IMR-90 (cell line): ENCODE measurements at regions not wholly inside any gene's neighbourhood (a gene's known extent, or its start where the extent isn't known, plus 50 kb on each side); places are given as distances from the start of the nearest gene placed in this dataset.

Source experiments
- ATAC-seq: fragments of 200-7000 bp; cut with Tn5 transposase; 2 replicates; pipeline ENCODE4 v1.9.1; 2020; ENCODE audit warnings: low read depth, mild to moderate bottlenecking, moderate library complexity
- BruUV-seq: library from RNA; stranded (reverse); fragments of 400-500 nt; replicated peaks from 2 replicates; lab custom pipeline; 2021; lab: Mats Ljungman, UMichigan
- CTCF ChIA-PET: fragments of 300-600 bp; formaldehyde crosslinking; extraction: SDS; loops from one replicate; lab custom pipeline; 2021; ENCODE audit warnings: antibody characterized with exemption; lab: Yijun Ruan, JAX
- POLR2A ChIA-PET: fragments of 300-600 bp; sonication (Branson Sonifier 250); formaldehyde crosslinking; loops from one replicate; lab custom pipeline; 2022; ENCODE audit warnings: antibody characterized with exemption; ENCODE audit not compliant: unreplicated experiment; lab: Charles Lee
- DNase-seq: peaks from one replicate; pipeline ENCODE4 v3.0.0; 2013
- H2AFZ ChIP-seq: replicated peaks from 2 replicates; pipeline ENCODE3; 2013; ENCODE audit warnings: low read length, mild to moderate bottlenecking; ENCODE audit not compliant: poor library complexity
- H2AK5ac ChIP-seq: 2 replicates; pipeline ENCODE4 v1.6.1; 2013; ENCODE audit warnings: low read depth, low read length, inconsistent platforms
- H2AK9ac ChIP-seq: replicated peaks from 2 replicates; pipeline ENCODE3; 2013; ENCODE audit warnings: mild to moderate bottlenecking, low read depth, low read length, moderate library complexity; ENCODE audit not compliant: poor library complexity
- H2BK120ac ChIP-seq: 2 replicates; pipeline ENCODE4 v1.6.1; 2013; ENCODE audit warnings: low read depth, low read length, inconsistent platforms
- H2BK15ac ChIP-seq: 3 replicates; pipeline ENCODE4 v1.6.1; 2013; ENCODE audit warnings: low read depth, low read length, inconsistent platforms
- H2BK20ac ChIP-seq: 2 replicates; pipeline ENCODE4 v1.6.1; 2013; ENCODE audit warnings: low read depth, mild to moderate bottlenecking, inconsistent platforms, low read length, moderate library complexity
- H2BK5ac ChIP-seq: 2 replicates; pipeline ENCODE4 v1.6.1; 2013; ENCODE audit warnings: mild to moderate bottlenecking, low read depth, low read length, inconsistent platforms; ENCODE audit not compliant: poor library complexity, severe bottlenecking
- H3K14ac ChIP-seq: replicated peaks from 2 replicates; pipeline ENCODE4 v1.6.1; 2013; ENCODE audit warnings: low read depth, low read length, inconsistent platforms
- H3K18ac ChIP-seq: 2 replicates; pipeline ENCODE4 v1.6.1; 2013; ENCODE audit warnings: low read depth, low read length, control low read depth
- H3K23ac ChIP-seq: 2 replicates; pipeline ENCODE4 v1.6.1; 2013; ENCODE audit warnings: low read depth, low read length, inconsistent platforms
- H3K27ac ChIP-seq: 2 replicates; pipeline ENCODE4 v1.5.1; 2013; ENCODE audit warnings: mild to moderate bottlenecking, control low read depth, low read length; ENCODE audit not compliant: insufficient read depth
- H3K27me3 ChIP-seq: 2 replicates; pipeline ENCODE4 v1.6.1; 2013; ENCODE audit warnings: low read length; ENCODE audit not compliant: control insufficient read depth, insufficient read depth
- H3K36me3 ChIP-seq: 2 replicates; pipeline ENCODE4 v1.6.1; 2013; ENCODE audit warnings: low read length, mixed read lengths; ENCODE audit not compliant: control insufficient read depth, insufficient read depth
- H3K4ac ChIP-seq: 2 replicates; pipeline ENCODE4 v1.6.1; 2013; ENCODE audit warnings: low read depth, low read length, inconsistent platforms
- H3K4me1 ChIP-seq: 2 replicates; pipeline ENCODE4 v1.6.1; 2013; ENCODE audit warnings: low read length, mixed read lengths; ENCODE audit not compliant: control insufficient read depth, insufficient read depth
- H3K4me2 ChIP-seq: 2 replicates; pipeline ENCODE4 v1.6.1; 2013; ENCODE audit warnings: low read depth, mild to moderate bottlenecking, control low read depth, low read length, moderate library complexity
- H3K4me3 ChIP-seq: 2 replicates; pipeline ENCODE4 v1.5.1; 2013; ENCODE audit warnings: low read depth, mild to moderate bottlenecking, control low read depth, low read length, moderate library complexity; ENCODE audit not compliant: insufficient read depth
- H3K56ac ChIP-seq: 2 replicates; pipeline ENCODE4 v1.6.1; 2013; ENCODE audit warnings: low read length, inconsistent platforms; ENCODE audit not compliant: insufficient read depth; ENCODE audit errors: extremely low read depth
- H3K79me1 ChIP-seq, 2 experiments: 2 replicates each; pipeline ENCODE4 v1.6.1; 2013; ENCODE audit warnings: low read length in 2 of 2, inconsistent platforms in 1 of 2, low read depth in 1 of 2
- H3K9ac ChIP-seq: 2 replicates; pipeline ENCODE4 v1.6.1; 2013; ENCODE audit warnings: low read depth, low read length, control low read depth
- H3K9me1 ChIP-seq: 2 replicates; pipeline ENCODE4 v1.6.1; 2013; ENCODE audit warnings: low read length, inconsistent platforms; ENCODE audit not compliant: insufficient read depth
- H3K9me3 ChIP-seq: 2 replicates; pipeline ENCODE4 v1.6.1; 2013; ENCODE audit warnings: low read length; ENCODE audit not compliant: control insufficient read depth, insufficient read depth
- H4K20me1 ChIP-seq: 2 replicates; pipeline ENCODE4 v1.6.1; 2013; ENCODE audit warnings: low read length, inconsistent platforms; ENCODE audit not compliant: insufficient read depth
- H4K5ac ChIP-seq: 2 replicates; pipeline ENCODE4 v1.6.1; 2013; ENCODE audit warnings: mild to moderate bottlenecking, low read depth, low read length, control low read depth
- H4K8ac ChIP-seq, 2 experiments: 2 replicates each; pipeline ENCODE4 v1.6.1; 2013; ENCODE audit warnings: low read depth in 2 of 2, low read length in 2 of 2, control low read depth in 1 of 2, inconsistent platforms in 1 of 2
- H4K91ac ChIP-seq: 2 replicates; pipeline ENCODE4 v1.6.1; 2013; ENCODE audit warnings: low read depth, low read length, inconsistent platforms; ENCODE audit not compliant: insufficient read depth
- BHLHE40 ChIP-seq: fragments of 150-350 bp; IDR thresholded peaks from 2 replicates; pipeline ENCODE4 v1.6.1; 2016; ENCODE audit warnings: mild to moderate bottlenecking, low read depth, low read length
- CEBPB ChIP-seq: IDR thresholded peaks from 2 replicates; pipeline ENCODE4 v1.6.1; 2012; ENCODE audit warnings: low read depth, low read length, improper control_type of control experiment
- MAFK ChIP-seq: IDR thresholded peaks from 2 replicates; pipeline ENCODE4 v1.6.1; 2012; ENCODE audit warnings: low read depth, low read length, improper control_type of control experiment
- MXI1 ChIP-seq: IDR thresholded peaks from 2 replicates; pipeline ENCODE4 v1.6.1; 2012; ENCODE audit warnings: low read depth, mild to moderate bottlenecking, low read length, moderate library complexity, borderline replicate concordance
- RCOR1 ChIP-seq: IDR thresholded peaks from 2 replicates; pipeline ENCODE4 v1.6.1; 2012; ENCODE audit warnings: mild to moderate bottlenecking, low read length, improper control_type of control experiment; ENCODE audit not compliant: insufficient replicate concordance
- RFX5 ChIP-seq: IDR thresholded peaks from 2 replicates; pipeline ENCODE4 v1.8.0; 2012; ENCODE audit warnings: low read depth, mild to moderate bottlenecking, low read length, moderate library complexity
- USF2 ChIP-seq: fragments of 150-350 bp; IDR thresholded peaks from 2 replicates; pipeline ENCODE4 v1.6.1; 2017; ENCODE audit warnings: mild to moderate bottlenecking, antibody characterized with exemption, low read length, low read depth
- dilution Hi-C: fragments of 300-500 bp; cut with HindIII; formaldehyde crosslinking; loops from one replicate; pipeline ENCODE4 v1.14.3; 2018; ENCODE audit warnings: low sequenced_read_pairs; ENCODE audit not compliant: unreplicated experiment
- in situ Hi-C: fragments of 300-500 bp; cut with MboI; formaldehyde crosslinking; loops from 3 replicates; pipeline ENCODE4 v1.14.3; 2019; ENCODE audit warnings: low sequenced_read_pairs, inconsistent platforms, mixed read lengths
- intact Hi-C: fragments of 100-400 bp; cut with micrococcal nuclease; formaldehyde crosslinking; loops from 2 replicates; pipeline ENCODE4 v1.10.0; 2022

DNA sequence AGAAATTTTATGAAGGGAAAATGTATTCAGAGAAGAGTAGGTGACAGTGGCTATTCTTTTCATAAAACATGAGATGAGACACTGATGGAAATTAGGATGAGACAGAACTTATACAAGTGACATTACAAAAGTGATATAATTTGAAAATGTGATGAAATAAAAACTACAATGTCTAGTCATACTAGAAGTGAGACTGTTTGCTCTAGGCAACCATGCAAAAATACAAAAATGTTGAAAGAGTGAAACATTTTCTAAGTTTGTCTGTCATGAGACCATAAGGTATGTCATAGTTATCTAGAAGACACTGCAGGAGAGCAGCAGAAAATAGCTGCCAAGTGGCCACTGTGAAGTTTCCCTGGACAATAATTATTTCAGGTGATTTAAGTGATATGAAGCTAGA is 459.5 kb downstream of the DIPK2A start:
- H2BK5ac ChIP-seq = no peak overlapping the region
- no peaks in the 10 kb centered on the region for H3K4me1 ChIP-seq
- H3K18ac ChIP-seq = no peak overlapping the region
- no peak overlapping the region for H4K91ac ChIP-seq
- H3K79me1 ChIP-seq = no peaks in the 10 kb centered on the region
- no peak overlapping the region for H3K14ac ChIP-seq
- no peak overlapping the region for H2AK9ac ChIP-seq
- H4K8ac ChIP-seq = no peak overlapping the region
- in situ Hi-C loops (loop anchor here (25.0 kb wide), 1 partner anchor 106 kb away; no protein-coding TSS in a partner anchor), intact Hi-C loops (no loop called here), dilution Hi-C loops (no loop called here)
- ChIA-PET CTCF (no interaction called here), POLR2A (no interaction called here)
- no peak overlapping the region for H4K5ac ChIP-seq
- no peaks in the 10 kb centered on the region for H3K9me1 ChIP-seq
- no peaks in the 10 kb centered on the region for H3K36me3 ChIP-seq
- H3K4me2 ChIP-seq = no peak overlapping the region
- H2AFZ ChIP-seq = no peak overlapping the region
- no peak overlapping the region for H2BK20ac ChIP-seq
- H3K4ac ChIP-seq = no peak overlapping the region
- no peaks in the 10 kb centered on the region for H3K27me3 ChIP-seq
- no peak overlapping the region for H3K27ac ChIP-seq
- no peak overlapping the region for H3K9ac ChIP-seq
- ATAC-seq (no peak), DNase-seq (no peak)
- no peak overlapping the region for H3K56ac ChIP-seq
- H2AK5ac ChIP-seq = no peak overlapping the region
- no peaks in the 10 kb centered on the region for H3K9me3 ChIP-seq
- no peak for TF ChIP-seq USF2
- TF ChIP-seq RCOR1 = no peak
- TF ChIP-seq MXI1 = no peak
- no peak for TF ChIP-seq CEBPB
- no peak for TF ChIP-seq MAFK
- TF ChIP-seq BHLHE40 = no peak
- no peak for TF ChIP-seq RFX5
- BruUV-seq = no TSS peak
- H3K23ac ChIP-seq = no peak overlapping the region
- H3K4me3 ChIP-seq = no peak overlapping the region
- no peaks in the 10 kb centered on the region for H4K20me1 ChIP-seq
- H2BK120ac ChIP-seq = no peak overlapping the region
- H2BK15ac ChIP-seq = no peak overlapping the region
